ENCODE measurements at regions not wholly inside any gene's neighbourhood (a gene's known extent, or its start where the extent isn't known, plus 50 kb on each side); places are given as distances from the start of the nearest gene placed in this dataset.

- TF ChIP-seq CTCF (IDR thresholded peaks at IDR 0.05) (no peak), POLR2A (IDR thresholded peaks at IDR 0.05) (no peak)
Observed at GRCh38 chr1:57882934-57883641, 459.2 kb upstream of the DAB1 start.

Data from body of pancreas (tissue), 4 donors.